Large intestine (tissue), 3 donors: ENCODE measurements at regions not wholly inside any gene's neighbourhood (a gene's known extent, or its start where the extent isn't known, plus 50 kb on each side); places are given as distances from the start of the nearest gene placed in this dataset.

Experiments used
- DNase-seq, 2 donors: peaks; one replicate each; pipeline versions ENCODE4 v3.0.0 to v3.0.0-alpha.2; 2013
- H3K27ac ChIP-seq: one replicate; pipeline ENCODE4 v1.5.1; 2013; ENCODE audit warnings: low read length
- H3K27me3 ChIP-seq: 2 replicates; pipeline ENCODE4 v1.6.1; 2013; ENCODE audit warnings: low read length; ENCODE audit not compliant: control insufficient read depth, insufficient read depth
- H3K36me3 ChIP-seq: 2 replicates; pipeline ENCODE4 v1.6.1; 2013; ENCODE audit warnings: low read length; ENCODE audit not compliant: control insufficient read depth, insufficient read depth
- H3K4me1 ChIP-seq: one replicate; pipeline ENCODE4 v1.6.1; 2013; ENCODE audit warnings: low read length; ENCODE audit not compliant: control insufficient read depth, insufficient read depth
- H3K4me3 ChIP-seq: one replicate; pipeline ENCODE4 v1.5.1; 2013; ENCODE audit warnings: low read length
- H3K9me3 ChIP-seq: one replicate; pipeline ENCODE4 v1.6.1; 2013; ENCODE audit warnings: mild to moderate bottlenecking, low read depth, low read length, moderate library complexity; ENCODE audit not compliant: control insufficient read depth
- WGBS: methylation state at CpG from one replicate; pipeline ENCODE4 v1.1.5; 2013; ENCODE audit warnings: low lambda C conversion rate; ENCODE audit not compliant: insufficient coverage; 5-methylcytosine and 5-hydroxymethylcytosine counted together

- 100% methylated on average over 3 of the region's 7 CpGs for WGBS
- Histone ChIP-seq H3K4me1 (peaks cover 3% of the 10 kb centered on the region), H3K36me3 (no peaks in the 10 kb centered on the region), H3K4me3 (no peak overlapping the region), H3K27me3 (no peaks in the 10 kb centered on the region), H3K27ac (no peak overlapping the region), H3K9me3 (no peaks in the 10 kb centered on the region)
- DNase-seq: no peak
These were observed 927.9 kb upstream of the ACVR2A start for GRCh38 chr2:146916914-146917313.

- Histone ChIP-seq H3K4me3 (no peak overlapping the region), H3K4me1 (peaks cover 3% of the 10 kb centered on the region), H3K27ac (no peak overlapping the region), H3K36me3 (no peaks in the 10 kb centered on the region), H3K27me3 (no peaks in the 10 kb centered on the region), H3K9me3 (no peaks in the 10 kb centered on the region)
- WGBS: 100% methylated on average over 1 of the region's 3 CpGs
- DNase-seq: no peak
These were observed 931.4 kb upstream of the ACVR2A start for GRCh38 chr2:146913476-146913875.

GRCh38 chr2:146912536-146912935 lies 932.3 kb upstream of the ACVR2A start:
- no peaks in the 10 kb centered on the region for H3K27me3 ChIP-seq
- H3K9me3 ChIP-seq: no peaks in the 10 kb centered on the region
- DNase-seq: no peak
- no peak overlapping the region for H3K4me3 ChIP-seq
- no peak overlapping the region for H3K27ac ChIP-seq
- 20% methylated on average over 2 of the region's 3 CpGs for WGBS
- no peaks in the 10 kb centered on the region for H3K4me1 ChIP-seq
- H3K36me3 ChIP-seq: no peaks in the 10 kb centered on the region

- no peak overlapping the region for H3K4me3 ChIP-seq
- no peak for DNase-seq
- H3K36me3 ChIP-seq: no peaks in the 10 kb centered on the region
- H3K27ac ChIP-seq: no peak overlapping the region
- no peaks in the 10 kb centered on the region for H3K9me3 ChIP-seq
- no peaks in the 10 kb centered on the region for H3K4me1 ChIP-seq
- 80% methylated on average over 1 of the region's 3 CpGs for WGBS
- no peaks in the 10 kb centered on the region for H3K27me3 ChIP-seq
These were observed 936.1 kb upstream of the ACVR2A start for GRCh38 chr2:146908776-146909175.

GRCh38 chr2:146898083-146898482 lies 946.7 kb upstream of the ACVR2A start:
- no peaks in the 10 kb centered on the region for H3K9me3 ChIP-seq
- H3K27ac ChIP-seq: no peak overlapping the region
- H3K27me3 ChIP-seq: no peaks in the 10 kb centered on the region
- H3K36me3 ChIP-seq: no peaks in the 10 kb centered on the region
- H3K4me1 ChIP-seq: no peaks in the 10 kb centered on the region
- no peak overlapping the region for H3K4me3 ChIP-seq
- no peak for DNase-seq
- WGBS: no CpG with 5 or more reads among the region's 1 CpG

- Histone ChIP-seq H3K4me1 (no peaks in the 10 kb centered on the region), H3K4me3 (no peak overlapping the region), H3K36me3 (no peaks in the 10 kb centered on the region), H3K27me3 (no peaks in the 10 kb centered on the region), H3K27ac (no peak overlapping the region), H3K9me3 (no peaks in the 10 kb centered on the region)
- no CpG with 5 or more reads among the region's 1 CpG for WGBS
- no peak for DNase-seq
These were observed 950.3 kb upstream of the ACVR2A start for GRCh38 chr2:146894514-146894913.

- H3K4me3 ChIP-seq: no peak overlapping the region
- WGBS: 63% methylated on average over 2 of the region's 5 CpGs
These were observed 951.3 kb upstream of the ACVR2A start for GRCh38 chr2:146893500-146894041.

GRCh38 chr2:146890491-146890890 lies 954.3 kb upstream of the ACVR2A start:
- 100% methylated on average over 2 of the region's 2 CpGs for WGBS
- H3K9me3 ChIP-seq: no peaks in the 10 kb centered on the region
- no peaks in the 10 kb centered on the region for H3K4me1 ChIP-seq
- H3K36me3 ChIP-seq: no peaks in the 10 kb centered on the region
- no peak overlapping the region for H3K4me3 ChIP-seq
- no peak overlapping the region for H3K27ac ChIP-seq
- H3K27me3 ChIP-seq: no peaks in the 10 kb centered on the region
- no peak for DNase-seq

More at GRCh38 chr2:146893500-146894041, 951.3 kb upstream of the ACVR2A start:
- Histone ChIP-seq H3K27me3 (no peaks in the 10 kb centered on the region), H3K27ac (no peak overlapping the region), H3K36me3 (no peaks in the 10 kb centered on the region), H3K4me1 (no peaks in the 10 kb centered on the region), H3K9me3 (no peaks in the 10 kb centered on the region)
- no peak for DNase-seq

GRCh38 chr2:146879882-146880281 lies 964.9 kb upstream of the ACVR2A start:
- Histone ChIP-seq H3K36me3 (no peaks in the 10 kb centered on the region), H3K4me3 (no peak overlapping the region), H3K27ac (no peak overlapping the region), H3K27me3 (no peaks in the 10 kb centered on the region), H3K4me1 (no peaks in the 10 kb centered on the region), H3K9me3 (no peaks in the 10 kb centered on the region)
- no CpG with 5 or more reads among the region's 6 CpGs for WGBS
- DNase-seq: no peak

GRCh38 chr2:146874260-146874658 lies 970.6 kb upstream of the ACVR2A start:
- DNase-seq: no peak

GRCh38 chr2:146873646-146874259 lies 971.1 kb upstream of the ACVR2A start:
- WGBS: no CpG with 5 or more reads among the region's 3 CpGs
- H3K4me1 ChIP-seq: no peaks in the 10 kb centered on the region
- H3K27me3 ChIP-seq: no peaks in the 10 kb centered on the region
- no peak overlapping the region for H3K4me3 ChIP-seq
- no peaks in the 10 kb centered on the region for H3K9me3 ChIP-seq
- DNase-seq: no peak
- no peak overlapping the region for H3K27ac ChIP-seq
- no peaks in the 10 kb centered on the region for H3K36me3 ChIP-seq

More at GRCh38 chr2:146874260-146874658, 970.6 kb upstream of the ACVR2A start:
- no peak overlapping the region for H3K27ac ChIP-seq
- H3K36me3 ChIP-seq: no peaks in the 10 kb centered on the region
- no peak overlapping the region for H3K4me3 ChIP-seq
- H3K27me3 ChIP-seq: no peaks in the 10 kb centered on the region
- no peaks in the 10 kb centered on the region for H3K9me3 ChIP-seq
- no CpG with 5 or more reads among the region's 4 CpGs for WGBS
- H3K4me1 ChIP-seq: no peaks in the 10 kb centered on the region
